HG03045 (cell line): ENCODE measurements at regions not wholly inside any gene's neighbourhood (a gene's known extent, or its start where the extent isn't known, plus 50 kb on each side); places are given as distances from the start of the nearest gene placed in this dataset.
A peak's percentile ranks its signal among the peaks of the same experiment; 100 is the strongest.

Experiments
- ATAC-seq: cut with Tn5 transposase; IDR thresholded peaks from one replicate; pipeline ENCODE4 v1.9.1; 2021; ENCODE audit warnings: mild to moderate bottlenecking, moderate library complexity; ENCODE audit not compliant: unreplicated experiment

DNA sequence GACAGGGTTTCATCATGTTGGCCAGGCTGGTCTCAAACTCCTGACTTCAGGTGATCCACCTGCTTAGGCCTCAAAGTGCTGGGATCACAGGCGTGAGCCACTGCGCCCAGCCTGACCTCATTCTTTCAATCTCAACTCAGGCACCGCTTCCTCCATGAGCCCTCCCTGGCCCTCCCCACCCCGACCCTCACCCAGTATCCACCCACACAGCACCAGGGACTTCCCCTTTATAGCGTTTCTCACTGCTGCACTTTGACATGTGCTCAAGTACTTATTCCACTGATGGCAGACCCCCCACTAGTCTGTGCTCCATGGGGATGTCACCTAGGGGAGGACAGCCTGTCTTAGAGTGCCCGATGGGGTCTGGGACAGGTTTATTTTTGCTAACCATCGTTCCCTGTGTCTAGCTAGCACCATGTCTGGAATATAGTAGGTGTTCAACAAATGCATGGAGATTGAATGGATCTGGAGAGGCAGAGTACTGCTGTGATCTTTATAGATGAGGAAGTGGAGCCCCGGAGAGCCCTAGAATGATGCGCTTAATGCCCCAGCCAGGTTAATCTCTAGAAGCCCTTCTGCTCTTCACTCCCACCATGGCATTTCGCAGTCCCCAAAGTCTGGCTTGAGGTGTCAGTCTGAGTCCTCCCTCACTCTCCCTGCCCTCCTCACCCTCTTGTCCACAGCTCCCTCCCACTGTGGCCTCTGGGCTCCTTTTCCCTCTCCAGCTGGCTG is 258.8 kb downstream of the RPS24 start:
- no peak for ATAC-seq

DNA sequence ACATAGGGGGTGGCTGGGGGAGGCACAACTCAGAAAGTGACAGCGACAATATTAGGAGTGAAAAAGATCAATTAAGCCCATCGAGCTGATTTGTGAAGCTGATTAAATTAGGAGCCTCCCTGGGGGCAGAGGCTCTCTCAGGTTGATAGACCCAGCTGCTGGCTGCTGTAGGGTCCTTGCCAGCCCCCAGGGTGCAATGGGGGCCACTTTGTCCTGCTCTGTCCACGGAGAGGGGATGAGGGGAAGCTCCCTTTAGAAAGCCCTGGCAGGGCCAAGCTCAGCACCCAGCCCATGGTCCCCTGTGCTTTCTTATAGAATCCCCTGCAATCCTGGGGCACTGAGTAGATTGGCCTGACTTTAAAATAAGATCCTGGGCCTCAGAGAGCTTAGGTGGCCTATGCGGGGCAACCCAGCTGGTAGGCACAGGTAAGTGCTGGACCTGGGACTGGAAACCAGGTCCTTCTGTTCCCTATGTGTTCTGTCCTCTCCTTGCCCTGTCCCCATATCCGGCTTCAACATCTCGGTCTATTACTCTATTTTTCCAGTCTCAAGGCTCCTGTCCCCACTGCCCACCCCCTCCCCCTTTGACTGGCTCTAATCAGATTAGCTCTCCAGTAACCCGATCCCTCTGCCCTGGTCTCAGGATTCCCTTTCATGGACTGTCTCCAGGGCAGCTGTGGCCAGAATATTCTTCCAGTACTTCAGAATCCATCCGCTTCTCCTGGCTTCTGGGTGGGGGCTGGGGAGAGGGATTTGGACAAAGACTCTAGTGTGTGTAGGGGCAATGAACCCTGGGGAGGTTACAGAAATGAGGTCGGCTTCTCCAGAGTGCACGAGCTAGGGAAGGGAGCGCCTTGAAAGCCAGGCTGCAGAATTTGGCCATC is 259.6 kb downstream of the RPS24 start:
- ATAC-seq: no peak

DNA sequence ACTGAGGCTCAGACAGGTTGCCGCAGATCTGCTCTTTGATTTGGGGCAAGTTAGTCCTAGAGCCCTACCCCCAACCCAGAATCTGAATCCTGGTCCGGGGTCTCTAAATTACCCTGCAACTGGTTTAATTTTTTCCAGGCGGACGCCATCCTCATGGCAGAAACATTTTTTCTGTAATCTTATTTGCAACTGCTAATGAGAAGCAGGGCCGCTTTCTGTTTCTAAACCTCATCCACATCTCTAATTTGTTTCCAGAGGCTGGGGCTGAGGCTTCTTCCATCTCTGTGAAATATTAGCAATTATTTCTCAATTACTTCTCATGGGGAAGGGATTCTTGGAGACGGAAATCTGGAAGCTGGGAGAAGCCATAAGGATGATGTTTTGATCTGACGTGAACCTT is 261.6 kb downstream of the RPS24 start:
- ATAC-seq: no peak

- ATAC-seq: no peak
Observed at GRCh38 chr10:78296785-78297184, 263.1 kb downstream of the RPS24 start.

GRCh38 chr10:78297997-78298396 is 264.3 kb downstream of the RPS24 start:
- no peak for ATAC-seq

DNA sequence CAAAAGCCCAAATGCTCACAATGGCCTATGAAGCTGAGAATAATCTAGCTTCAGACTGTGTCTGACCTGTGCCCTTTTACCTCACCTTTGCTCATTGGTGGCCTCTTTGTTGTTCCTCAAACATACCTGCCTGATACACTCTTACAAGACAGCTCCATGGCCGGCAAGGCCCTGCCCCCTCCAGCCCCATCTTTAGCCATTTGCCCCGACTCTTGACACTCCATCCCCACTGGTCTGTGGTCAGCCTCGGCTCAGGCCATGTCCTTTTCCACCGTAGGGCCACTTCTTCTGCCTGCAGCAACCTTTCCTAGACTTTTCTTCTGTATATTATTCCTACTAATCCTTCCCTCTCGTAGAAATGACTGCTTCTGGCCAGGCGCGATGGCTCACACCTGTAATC is 265.2 kb downstream of the RPS24 start:
- ATAC-seq: no peak

GRCh38 chr10:78299851-78300468 is 266.3 kb downstream of the RPS24 start:
- ATAC-seq: no peak

DNA sequence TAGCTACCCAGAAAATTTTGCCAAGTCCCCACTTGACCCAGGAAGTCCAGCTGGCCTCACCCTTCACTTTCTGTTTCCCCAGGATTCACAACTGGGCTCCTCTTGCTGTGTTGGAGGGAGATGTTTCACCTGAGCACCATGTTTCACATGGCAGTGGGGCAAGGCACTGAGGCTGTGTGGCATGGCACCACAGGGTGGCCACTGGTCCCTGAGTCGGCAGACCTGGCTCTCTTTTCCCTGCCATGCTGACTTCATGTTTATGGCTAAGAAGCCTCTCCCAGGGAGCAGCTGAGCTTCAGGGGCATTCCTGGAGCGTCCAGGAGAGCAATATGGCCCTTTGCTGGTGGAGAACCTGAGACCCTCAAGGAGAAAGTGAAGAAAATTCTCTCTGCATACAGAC is 266.9 kb downstream of the RPS24 start:
- no peak for ATAC-seq

GRCh38 chr10:78301481-78301880 is 267.8 kb downstream of the RPS24 start:
- no peak for ATAC-seq

- no peak for ATAC-seq
Observed at GRCh38 chr10:78301891-78302738, 268.5 kb downstream of the RPS24 start.

DNA sequence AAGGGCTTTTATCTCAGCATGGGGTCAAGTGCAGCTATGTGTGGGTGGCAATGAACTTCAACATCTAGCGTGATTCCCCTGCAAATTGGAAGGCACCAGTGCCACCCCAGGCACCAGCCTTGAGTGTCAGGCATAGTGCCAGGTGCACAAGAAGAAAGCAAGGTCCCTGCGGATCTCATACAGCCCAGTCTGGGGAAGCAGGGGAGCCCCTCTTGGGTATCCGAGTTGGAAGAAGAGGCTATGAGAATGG is 269.0 kb downstream of the RPS24 start:
- ATAC-seq: no peak

- ATAC-seq: peak; percentile 85
Observed at GRCh38 chr10:78302989-78303854, 269.6 kb downstream of the RPS24 start.

DNA sequence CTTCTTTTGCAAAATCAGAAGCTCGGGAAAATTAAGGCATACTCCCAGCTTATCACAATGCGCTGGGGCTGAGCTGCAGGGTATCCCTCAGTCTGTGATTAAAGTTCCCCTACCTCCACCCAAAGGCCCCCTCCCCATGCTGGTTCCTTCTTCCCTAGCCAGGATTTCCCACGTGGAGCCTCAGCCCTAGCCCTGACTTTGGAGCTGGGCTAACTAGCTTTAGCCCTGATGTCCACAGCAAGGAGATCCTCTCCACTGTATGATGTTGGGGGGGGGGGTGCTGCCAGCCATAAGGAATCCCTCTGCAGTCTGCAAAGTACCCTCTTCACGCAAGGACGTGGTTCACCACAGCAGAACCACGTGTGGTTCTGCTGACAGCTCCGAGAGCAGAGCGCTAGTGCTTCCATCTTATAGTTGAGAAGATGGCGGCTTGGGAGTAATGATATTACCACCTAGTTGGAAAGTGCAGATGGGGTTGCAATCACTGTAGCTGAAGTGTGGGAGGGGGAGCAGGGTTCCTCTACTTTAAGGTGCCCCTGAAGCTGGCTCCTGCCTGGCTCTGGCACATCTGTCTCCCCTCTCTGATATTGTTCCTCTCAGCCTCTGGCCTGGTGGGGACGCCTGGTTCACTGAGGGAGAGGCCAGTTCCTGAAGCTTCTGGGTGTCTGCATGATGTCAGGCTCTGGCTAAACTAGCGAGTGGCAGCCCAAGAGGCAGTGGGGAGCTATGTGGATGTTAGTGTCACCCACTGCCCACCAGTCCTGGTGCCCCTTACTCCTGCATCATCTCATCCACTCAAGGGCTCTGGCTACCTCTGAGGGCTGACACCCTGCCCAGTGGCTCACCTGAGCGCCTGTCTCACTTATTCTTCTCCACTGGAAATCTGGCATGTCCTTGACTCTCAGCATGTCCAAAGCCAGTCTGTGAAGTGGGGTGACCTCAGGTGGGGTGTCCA is 270.7 kb downstream of the RPS24 start:
- no peak for ATAC-seq

GRCh38 chr10:78305311-78305710 is 271.6 kb downstream of the RPS24 start:
- ATAC-seq: no peak

DNA sequence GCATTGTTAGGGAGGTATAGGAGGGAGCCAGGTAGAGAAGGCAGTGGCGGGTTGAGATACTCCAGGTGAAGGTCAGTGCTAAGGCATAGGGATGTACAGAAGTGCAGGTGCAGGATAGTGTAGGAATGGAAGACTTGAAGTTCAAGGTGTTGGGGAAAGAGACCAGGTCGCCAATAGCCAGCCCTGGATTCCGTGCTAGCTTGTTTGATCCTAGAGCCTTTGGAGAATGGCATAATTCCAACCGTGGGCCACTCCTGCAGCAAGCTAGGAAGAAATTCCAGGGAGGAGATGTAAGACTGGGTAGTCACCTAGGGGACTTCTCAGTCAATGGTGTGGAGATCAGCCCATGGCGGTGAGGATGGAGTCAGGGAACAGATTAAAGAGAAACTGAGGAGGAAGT is 272.7 kb downstream of the RPS24 start:
- no peak for ATAC-seq

DNA sequence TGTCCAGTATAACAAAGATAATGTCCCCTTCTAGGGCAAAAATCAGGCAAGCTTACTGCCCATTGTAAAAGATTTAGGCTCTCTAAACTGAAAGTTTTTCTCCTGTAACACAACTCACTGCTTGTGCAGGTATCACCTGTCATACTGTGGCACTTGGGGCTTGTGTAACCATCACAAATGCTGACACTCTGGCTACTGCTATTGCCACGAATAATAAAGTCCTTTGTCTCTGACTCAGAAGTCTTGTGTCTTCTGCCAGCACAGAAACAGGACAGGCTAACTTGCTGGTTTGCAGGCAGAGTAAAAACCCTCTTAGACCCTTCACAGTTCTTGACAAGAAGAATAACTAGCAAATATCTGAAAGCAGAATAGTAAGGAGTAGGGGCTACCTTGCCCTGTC is 273.9 kb downstream of the RPS24 start:
- ATAC-seq: no peak

- no peak for ATAC-seq
Observed at GRCh38 chr10:78309536-78310237, 276.0 kb downstream of the RPS24 start.

DNA sequence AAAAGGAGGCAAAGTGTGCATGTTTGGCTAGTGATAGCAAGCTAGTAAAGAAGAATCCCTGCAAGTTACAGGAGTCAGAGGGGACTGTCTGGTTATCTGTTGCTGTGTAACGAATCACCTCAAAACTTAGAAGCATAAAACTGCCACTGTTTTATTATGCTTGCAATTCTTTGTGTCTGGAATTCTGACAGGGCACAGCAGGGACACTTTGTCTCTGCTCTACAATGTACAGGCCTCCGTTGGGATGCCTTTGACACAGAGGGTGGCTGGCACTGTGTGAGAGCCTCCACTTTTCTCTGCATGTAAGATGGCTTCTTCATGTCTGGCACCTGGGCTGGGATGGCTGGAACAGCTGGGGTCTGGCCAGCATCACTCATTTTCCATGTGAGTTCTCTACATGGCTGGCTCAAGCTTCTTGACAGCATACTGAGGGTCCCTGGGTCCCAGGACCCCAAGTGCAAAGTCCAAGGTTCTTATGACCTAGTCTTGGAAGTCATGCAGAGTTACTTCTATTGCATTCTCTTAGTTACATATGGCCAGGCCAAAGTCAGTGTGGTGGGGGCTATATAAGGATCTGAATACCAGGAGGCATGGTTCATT is 276.9 kb downstream of the RPS24 start:
- no peak for ATAC-seq
